ENCODE measurements at regions not wholly inside any gene's neighbourhood (a gene's known extent, or its start where the extent isn't known, plus 50 kb on each side); places are given as distances from the start of the nearest gene placed in this dataset.

DNA sequence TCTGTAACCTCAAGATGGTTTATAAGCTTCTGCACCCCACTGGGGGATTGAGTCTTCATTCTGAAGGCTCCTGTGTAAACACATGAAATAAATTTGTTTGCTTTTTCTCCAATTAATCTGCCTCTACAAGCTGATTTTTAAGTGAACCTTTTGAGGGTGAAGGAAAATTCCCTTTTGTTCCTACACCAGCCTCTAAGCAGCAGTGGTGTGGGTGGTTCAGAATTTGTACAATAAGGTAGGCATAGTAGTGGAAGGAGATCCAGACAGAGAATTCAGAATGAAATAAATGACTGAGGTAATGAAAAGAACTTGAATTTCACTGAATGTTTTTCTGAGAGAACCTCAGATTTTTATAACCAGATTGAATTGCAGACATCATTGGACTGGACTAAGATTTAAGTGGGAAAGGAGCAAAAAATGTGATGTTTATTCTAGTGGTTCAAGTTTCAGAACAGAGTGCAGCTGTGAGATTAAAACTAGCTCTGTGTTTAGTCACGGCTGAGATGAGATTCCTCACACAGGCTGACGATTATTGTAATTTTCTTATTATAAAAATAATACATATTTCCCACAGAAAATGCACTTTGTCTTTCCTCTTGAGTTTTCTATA, 1162.2 kb downstream of the TYW1 start:
- DNase-seq (ENCODE audit: low read depth, low spot score), result no peak
- POLR2A ChIA-PET, result no interaction called here
- H3K4me3 ChIP-seq (ENCODE audit: low read depth, low read length), result no peak overlapping the region
- CTCF ChIA-PET, result no interaction called here
- TF ChIP-seq, protein P1, sequence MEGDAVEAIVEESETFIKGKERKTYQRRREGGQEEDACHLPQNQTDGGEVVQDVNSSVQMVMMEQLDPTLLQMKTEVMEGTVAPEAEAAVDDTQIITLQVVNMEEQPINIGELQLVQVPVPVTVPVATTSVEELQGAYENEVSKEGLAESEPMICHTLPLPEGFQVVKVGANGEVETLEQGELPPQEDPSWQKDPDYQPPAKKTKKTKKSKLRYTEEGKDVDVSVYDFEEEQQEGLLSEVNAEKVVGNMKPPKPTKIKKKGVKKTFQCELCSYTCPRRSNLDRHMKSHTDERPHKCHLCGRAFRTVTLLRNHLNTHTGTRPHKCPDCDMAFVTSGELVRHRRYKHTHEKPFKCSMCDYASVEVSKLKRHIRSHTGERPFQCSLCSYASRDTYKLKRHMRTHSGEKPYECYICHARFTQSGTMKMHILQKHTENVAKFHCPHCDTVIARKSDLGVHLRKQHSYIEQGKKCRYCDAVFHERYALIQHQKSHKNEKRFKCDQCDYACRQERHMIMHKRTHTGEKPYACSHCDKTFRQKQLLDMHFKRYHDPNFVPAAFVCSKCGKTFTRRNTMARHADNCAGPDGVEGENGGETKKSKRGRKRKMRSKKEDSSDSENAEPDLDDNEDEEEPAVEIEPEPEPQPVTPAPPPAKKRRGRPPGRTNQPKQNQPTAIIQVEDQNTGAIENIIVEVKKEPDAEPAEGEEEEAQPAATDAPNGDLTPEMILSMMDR (IDR thresholded peaks at IDR 0.05; ENCODE audit: insufficient read depth, low read length, missing control alignments), result no peak

DNA sequence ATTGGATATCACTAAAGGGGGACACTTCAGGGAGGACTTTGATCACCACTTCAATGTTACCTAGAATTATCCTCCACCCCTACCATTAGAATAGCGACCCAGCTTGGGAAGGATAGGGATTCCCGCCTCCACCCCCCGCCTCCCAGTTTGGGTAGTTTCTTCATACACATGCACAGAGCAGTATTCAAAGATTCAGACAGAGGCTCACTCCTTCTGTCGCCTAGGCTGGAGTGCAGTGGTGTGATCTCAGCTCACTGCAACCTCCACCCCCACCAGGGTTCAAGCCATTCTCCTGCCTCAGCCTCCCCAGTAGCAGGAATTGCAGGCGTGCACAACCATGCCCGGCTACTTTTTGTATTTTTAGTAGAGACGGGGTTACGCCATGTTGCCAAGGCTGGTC, 1166.1 kb downstream of the TYW1 start:
- ChIA-PET POLR2A (no interaction called here), CTCF (no interaction called here)
- no peak for DNase-seq (ENCODE audit: low read depth, low spot score)
- H3K4me3 ChIP-seq (ENCODE audit: low read depth, low read length), result no peak overlapping the region
- TF ChIP-seq, protein P1 (IDR thresholded peaks at IDR 0.05; ENCODE audit: insufficient read depth, low read length, missing control alignments), result no peak

DNA sequence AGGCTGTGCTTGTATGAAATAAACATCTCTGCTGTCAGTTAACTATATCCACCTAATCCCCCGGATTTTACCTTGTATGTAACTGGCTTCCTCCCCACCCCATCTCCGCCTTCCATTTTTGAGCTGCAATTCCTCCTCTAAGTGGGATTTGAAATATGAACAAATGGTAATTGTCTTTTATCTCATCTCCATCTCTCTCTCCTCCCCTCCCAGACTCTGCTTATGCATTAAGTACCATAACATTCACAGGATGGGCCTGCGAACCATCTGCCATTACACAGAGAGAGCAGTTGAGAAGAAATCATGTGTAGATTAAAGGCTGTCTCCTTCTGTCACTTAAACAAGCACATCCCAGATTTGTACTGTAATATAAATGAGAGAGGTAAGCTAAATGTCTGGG, 1169.9 kb downstream of the TYW1 start:
- DNase-seq (ENCODE audit: low read depth, low spot score), result no peak
- ChIA-PET POLR2A (no interaction called here), CTCF (no interaction called here)
- H3K4me3 ChIP-seq (ENCODE audit: low read depth, low read length), result no peak overlapping the region
- TF ChIP-seq, protein P1 (IDR thresholded peaks at IDR 0.05; ENCODE audit: insufficient read depth, low read length, missing control alignments), result no peak

DNA sequence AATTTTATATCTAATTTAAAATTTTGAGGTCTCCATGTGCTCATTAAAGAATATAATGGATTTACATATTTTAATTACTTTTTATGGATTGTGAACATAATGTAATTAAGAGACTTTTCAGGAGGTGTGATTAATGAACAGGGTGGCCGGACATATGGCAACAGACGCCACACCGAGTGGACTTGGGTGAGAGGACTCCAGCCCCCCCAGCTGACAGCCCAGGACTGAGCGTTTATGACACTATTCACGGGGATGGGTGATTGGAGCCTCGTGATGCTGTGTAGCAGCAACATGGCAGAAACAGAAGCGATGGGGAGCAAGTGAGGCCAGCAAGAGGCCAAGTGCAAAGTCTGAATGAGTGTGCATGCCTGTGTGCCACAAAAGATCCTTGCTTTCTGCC, 1176.9 kb downstream of the TYW1 start:
- POLR2A ChIA-PET, result no interaction called here
- CTCF ChIA-PET, result no interaction called here
- no peak overlapping the region for H3K4me3 ChIP-seq (ENCODE audit: low read depth, low read length)
- TF ChIP-seq, protein P1 (IDR thresholded peaks at IDR 0.05; ENCODE audit: insufficient read depth, low read length, missing control alignments), result no peak
- DNase-seq (ENCODE audit: low read depth, low spot score), result no peak

DNA sequence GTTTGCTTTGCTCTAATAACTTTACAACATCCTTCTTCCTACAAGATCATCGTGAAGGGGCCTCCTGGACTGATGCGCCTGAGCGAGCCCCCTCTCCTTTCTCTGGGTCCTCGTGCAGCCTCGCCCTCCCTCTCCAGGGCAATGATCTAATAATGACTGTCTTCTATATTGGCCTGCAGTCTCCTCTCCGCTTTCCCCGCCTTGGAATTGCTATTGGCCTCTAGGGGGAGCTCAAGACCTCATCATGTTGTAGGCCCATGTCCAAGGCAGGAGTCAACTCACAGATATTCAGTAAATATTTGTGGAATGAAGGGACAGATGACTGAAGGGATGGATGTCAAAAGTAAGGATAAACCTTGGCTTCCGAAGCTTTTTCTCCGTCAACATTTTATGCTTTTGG, 1180.3 kb downstream of the TYW1 start:
- ChIA-PET POLR2A (interaction anchor here (0.6 kb wide), 1 partner anchor 29 kb away, joined by 3 read pairs; no protein-coding TSS in a partner anchor), CTCF (interaction anchor here (0.9 to 2.1 kb wide), 10 partner anchors 10 to 988 kb away, joined by 3 to 15 read pairs (median 4); no protein-coding TSS in a partner anchor)
- no peak overlapping the region for H3K4me3 ChIP-seq (ENCODE audit: low read depth, low read length)
- peak; percentile 12 for DNase-seq (ENCODE audit: low read depth, low spot score)
- TF ChIP-seq, protein P1 (IDR thresholded peaks at IDR 0.05; ENCODE audit: insufficient read depth, low read length, missing control alignments), result peak; percentile 51

DNA sequence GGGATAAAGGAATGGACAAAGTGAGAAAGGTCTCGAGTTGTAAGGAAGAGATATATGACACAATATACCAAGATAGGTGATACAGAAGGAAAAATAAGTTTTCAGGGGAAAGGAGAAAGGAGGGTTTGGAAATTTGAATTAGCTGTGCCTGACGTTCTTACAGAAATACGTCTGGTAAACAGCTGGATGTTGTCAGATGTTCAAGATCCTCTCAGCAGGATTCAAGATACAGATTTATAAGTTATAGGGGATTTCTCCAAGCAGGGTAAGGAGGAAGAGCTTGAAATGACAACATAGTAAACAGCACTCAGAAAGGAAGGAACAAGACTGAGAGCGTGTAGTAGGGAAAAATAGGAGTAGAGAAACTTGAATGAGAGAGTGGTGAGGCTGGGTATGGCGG, 1184.1 kb downstream of the TYW1 start:
- no peak overlapping the region for H3K4me3 ChIP-seq (ENCODE audit: low read depth, low read length)
- no peak for DNase-seq (ENCODE audit: low read depth, low spot score)
- TF ChIP-seq, protein P1 (IDR thresholded peaks at IDR 0.05; ENCODE audit: insufficient read depth, low read length, missing control alignments), result no peak
- CTCF ChIA-PET, result no interaction called here
- POLR2A ChIA-PET, result no interaction called here
